D721Med (cell line): ENCODE measurements at regions not wholly inside any gene's neighbourhood (a gene's known extent, or its start where the extent isn't known, plus 50 kb on each side); places are given as distances from the start of the nearest gene placed in this dataset.

Experiments
- DNase-seq: peaks from one replicate; pipeline ENCODE4 v3.0.0; 2011; ENCODE audit warnings: low spot score; ENCODE audit not compliant: insufficient read length
- FAIRE-seq: peaks from 2 replicates; lab custom pipeline; 2011; peaks lifted over from hg19 to GRCh38; lab: Jason Lieb, UNC
- CTCF ChIP-seq: IDR thresholded peaks from 2 replicates; pipeline ENCODE4 v1.5.1; 2012; ENCODE audit warnings: mild to moderate bottlenecking, control low read depth; ENCODE audit not compliant: insufficient read depth; ENCODE audit errors: missing control alignments

- FAIRE-seq = no peak
- no peak for TF ChIP-seq CTCF
- DNase-seq = no peak
Measured at GRCh38 chr11:129503646-129504045, 128.0 kb downstream of the BARX2 start.

GRCh38 chr11:129505266-129505665 is 129.6 kb downstream of the BARX2 start:
- no peak for FAIRE-seq
- TF ChIP-seq CTCF = no peak
- DNase-seq = no peak

GRCh38 chr11:129508163-129508562 is 132.5 kb downstream of the BARX2 start:
- no peak for TF ChIP-seq CTCF
- DNase-seq (no peak), FAIRE-seq (no peak)

- TF ChIP-seq CTCF = no peak
- no peak for DNase-seq
- no peak for FAIRE-seq
Measured at GRCh38 chr11:129528296-129528695, 152.6 kb downstream of the BARX2 start.

GRCh38 chr11:129530154-129530895 is 154.7 kb downstream of the BARX2 start:
- DNase-seq (no peak), FAIRE-seq (no peak)
- no peak for TF ChIP-seq CTCF

- TF ChIP-seq CTCF = no peak
- no peak for DNase-seq
- FAIRE-seq = no peak
Measured at GRCh38 chr11:129533395-129533794, 157.7 kb downstream of the BARX2 start.

- DNase-seq (no peak), FAIRE-seq (no peak)
- no peak for TF ChIP-seq CTCF
Measured at GRCh38 chr11:129536338-129536737, 160.7 kb downstream of the BARX2 start.
